Astrocyte of the cerebellum (primary cell): ENCODE measurements at regions not wholly inside any gene's neighbourhood (a gene's known extent, or its start where the extent isn't known, plus 50 kb on each side); places are given as distances from the start of the nearest gene placed in this dataset.

Experiments used
- DNase-seq: peaks from one replicate; pipeline ENCODE4 v3.0.0-alpha.2; 2011; ENCODE audit warnings: low read depth
- H3K4me3 ChIP-seq: 2 replicates; pipeline ENCODE4 v1.5.1; 2011; ENCODE audit warnings: mild to moderate bottlenecking, low read depth, low read length, moderate library complexity
- in situ Hi-C: cut with HindIII; loops from 2 replicates; pipeline ENCODE4 v1.10.0; 2017; ENCODE audit warnings: low sequenced_read_pairs
- TF ChIP-seq, protein P1 (sequence below): IDR thresholded peaks from 2 replicates; pipeline ENCODE4 v1.5.1; 2012; ENCODE audit warnings: low read length, low read depth, moderate library complexity, mild to moderate bottlenecking; ENCODE audit errors: missing control alignments

DNA sequence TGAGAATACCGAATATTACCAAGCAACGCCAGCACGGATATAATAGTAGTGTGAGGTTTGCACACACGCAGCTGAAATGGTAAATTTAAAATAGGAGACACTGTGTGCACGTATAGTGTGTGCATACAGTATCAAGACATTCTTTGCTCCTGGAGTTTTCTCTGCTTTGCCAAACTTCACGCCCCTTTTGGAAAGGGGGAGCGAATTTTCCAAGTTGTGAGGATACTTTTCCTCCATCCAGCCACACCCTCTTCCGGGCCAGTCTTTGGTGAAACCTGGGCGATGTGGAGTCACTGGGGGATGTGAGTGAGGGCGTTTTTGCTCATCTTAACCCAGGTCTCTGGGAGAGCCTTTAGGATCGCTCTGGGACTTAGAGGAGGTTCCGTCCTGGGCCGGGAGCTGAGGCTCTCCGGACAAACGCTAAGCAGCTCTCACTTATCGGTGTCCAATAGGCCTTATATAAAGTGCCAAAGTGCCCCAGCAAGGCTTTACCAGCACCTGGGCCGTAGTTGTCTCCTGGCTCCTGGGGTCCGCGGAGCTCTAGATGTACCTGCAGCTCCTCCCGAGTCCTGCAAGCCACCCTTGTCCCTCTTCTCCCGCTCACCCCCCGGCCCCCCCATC, 160.0 kb upstream of the MKI67 start:
- in situ Hi-C loops = no loop called here
- no peak for DNase-seq
- no peak overlapping the region for H3K4me3 ChIP-seq
- TF ChIP-seq, protein P1, sequence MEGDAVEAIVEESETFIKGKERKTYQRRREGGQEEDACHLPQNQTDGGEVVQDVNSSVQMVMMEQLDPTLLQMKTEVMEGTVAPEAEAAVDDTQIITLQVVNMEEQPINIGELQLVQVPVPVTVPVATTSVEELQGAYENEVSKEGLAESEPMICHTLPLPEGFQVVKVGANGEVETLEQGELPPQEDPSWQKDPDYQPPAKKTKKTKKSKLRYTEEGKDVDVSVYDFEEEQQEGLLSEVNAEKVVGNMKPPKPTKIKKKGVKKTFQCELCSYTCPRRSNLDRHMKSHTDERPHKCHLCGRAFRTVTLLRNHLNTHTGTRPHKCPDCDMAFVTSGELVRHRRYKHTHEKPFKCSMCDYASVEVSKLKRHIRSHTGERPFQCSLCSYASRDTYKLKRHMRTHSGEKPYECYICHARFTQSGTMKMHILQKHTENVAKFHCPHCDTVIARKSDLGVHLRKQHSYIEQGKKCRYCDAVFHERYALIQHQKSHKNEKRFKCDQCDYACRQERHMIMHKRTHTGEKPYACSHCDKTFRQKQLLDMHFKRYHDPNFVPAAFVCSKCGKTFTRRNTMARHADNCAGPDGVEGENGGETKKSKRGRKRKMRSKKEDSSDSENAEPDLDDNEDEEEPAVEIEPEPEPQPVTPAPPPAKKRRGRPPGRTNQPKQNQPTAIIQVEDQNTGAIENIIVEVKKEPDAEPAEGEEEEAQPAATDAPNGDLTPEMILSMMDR = no peak

DNA sequence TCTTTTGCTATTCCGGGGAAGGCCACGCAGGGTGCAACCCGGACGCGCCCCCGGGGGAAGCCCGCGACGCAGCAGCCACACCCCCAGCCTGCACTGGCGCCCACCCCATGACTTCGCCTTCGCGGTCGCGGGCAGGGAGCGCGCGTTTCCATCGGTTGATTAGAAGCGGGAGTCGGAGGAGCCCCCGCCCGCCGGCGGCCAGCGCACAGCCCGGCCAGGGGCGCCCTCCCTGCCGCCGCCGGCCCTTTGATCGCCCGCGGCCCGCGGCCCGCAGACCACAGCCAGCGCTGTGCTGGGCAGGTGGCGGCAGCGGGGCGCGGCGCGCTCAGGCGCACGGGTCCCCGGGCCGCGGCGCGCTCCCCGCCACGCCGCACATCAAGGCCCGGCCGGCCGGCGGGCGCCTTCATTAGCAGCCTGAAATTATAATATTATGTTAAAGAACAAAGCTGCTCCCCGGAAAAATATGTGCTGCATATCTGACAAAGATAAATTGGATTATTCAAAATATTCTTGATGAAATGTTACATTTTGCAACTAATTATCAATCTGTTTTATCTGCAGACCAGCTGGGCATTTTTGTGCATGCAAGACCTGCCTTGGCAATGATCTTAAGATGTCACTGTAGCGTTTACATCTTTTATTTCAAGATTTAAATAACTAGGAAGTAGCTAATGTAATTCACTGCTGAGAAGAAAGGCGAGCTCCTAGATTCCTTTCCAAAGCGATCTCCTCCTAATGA, 160.7 kb upstream of the MKI67 start:
- H3K4me3 ChIP-seq = no peak overlapping the region
- TF ChIP-seq, protein P1 = no peak
- in situ Hi-C loops = no loop called here
- DNase-seq = no peak

DNA sequence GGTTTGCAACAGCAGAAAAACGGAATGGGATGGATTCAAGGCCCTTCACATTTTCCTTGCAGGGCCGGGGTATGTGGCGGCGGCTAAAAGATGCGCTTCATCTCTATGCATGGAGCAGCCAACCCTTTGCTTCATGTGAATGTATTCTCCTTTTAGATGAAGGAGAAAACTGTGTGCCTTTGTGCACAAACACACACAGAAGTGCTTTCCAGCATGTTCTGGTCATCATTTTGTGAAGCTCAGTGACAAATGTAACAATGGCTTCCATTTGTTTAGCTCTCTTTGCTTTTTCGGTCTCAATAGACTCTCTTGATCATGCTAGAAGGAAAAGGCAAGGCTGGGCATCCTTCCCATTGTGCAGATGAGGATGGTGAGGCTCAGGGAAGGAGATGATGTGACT, 161.7 kb upstream of the MKI67 start:
- no peak for DNase-seq
- TF ChIP-seq, protein P1 = no peak
- in situ Hi-C loops = no loop called here
- H3K4me3 ChIP-seq = no peak overlapping the region

DNA sequence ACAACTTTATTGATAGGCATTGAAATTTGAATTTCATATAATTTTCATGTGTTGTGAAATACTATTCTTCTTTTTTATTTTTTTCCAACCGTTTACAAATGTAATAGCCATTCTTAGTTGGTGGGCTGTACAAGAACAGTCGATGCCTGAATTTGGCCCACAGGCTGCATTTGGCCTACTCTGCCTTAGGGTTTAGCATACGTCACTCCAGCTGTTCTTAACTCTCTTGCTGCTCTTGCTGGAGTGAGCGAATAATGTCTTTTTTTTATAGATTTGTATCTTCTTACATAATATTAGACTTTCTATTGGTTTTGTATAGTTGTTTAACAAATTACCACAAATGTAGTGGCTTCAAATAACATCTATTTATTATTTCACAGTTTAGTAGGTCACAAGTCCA, 163.4 kb upstream of the MKI67 start:
- DNase-seq = no peak
- H3K4me3 ChIP-seq = no peak overlapping the region
- in situ Hi-C loops = no loop called here
- TF ChIP-seq, protein P1 = no peak

DNA sequence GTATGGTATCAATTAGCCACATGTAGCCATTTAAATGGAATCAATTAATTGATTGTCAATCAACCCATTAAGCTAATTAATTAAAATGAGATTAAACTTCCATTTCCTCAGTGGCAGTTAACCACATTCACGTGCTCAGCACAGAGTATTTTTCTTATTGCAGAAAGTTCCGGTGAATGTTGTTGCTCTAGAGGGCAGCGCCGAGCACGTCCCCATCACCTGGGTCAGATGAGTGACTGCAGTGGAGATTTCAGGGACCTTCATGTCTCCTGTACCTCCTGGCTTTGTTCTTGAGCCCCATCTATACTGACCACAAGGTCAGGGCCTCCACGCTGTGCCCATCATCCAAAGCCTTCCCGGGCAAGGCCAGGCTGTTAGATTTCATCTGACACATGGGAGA, 168.8 kb upstream of the MKI67 start:
- no peak overlapping the region for H3K4me3 ChIP-seq
- in situ Hi-C loops = no loop called here
- no peak for DNase-seq
- TF ChIP-seq, protein P1 = no peak

DNA sequence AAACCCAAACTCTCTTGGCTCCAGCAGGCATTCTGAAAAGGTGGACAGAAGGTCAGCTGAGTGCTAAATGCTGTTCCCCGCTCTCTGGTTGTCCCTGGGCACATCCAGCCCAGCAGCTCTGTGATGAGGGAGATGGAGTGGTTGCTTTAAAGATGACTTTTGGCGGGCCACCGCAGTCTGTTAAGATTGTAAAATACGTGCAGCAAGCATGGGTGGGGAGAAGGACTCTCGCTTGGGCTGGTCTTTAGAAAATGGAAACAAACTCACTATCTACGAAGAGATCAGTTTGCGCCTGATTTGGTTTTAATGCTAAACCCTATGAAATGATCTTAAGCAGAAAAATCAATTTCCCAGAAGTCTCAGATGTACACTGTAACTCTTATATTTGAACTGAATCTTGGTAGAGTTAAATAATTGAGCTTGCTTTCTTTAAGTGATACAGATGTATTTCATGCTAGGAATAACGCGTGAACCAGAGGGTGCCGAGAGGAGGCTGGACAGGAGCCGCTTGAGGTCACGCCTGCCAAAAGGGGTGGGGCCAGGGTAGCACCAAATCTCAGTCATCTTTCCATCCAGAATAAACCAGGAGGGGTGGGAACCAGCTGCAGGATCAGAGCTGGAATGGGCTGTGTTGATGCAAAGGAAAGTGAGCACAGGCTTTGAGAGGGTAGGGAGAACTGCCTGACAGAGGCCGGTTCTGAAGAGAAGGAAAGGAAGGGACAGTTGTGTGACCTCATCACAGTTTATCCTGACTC, 170.2 kb upstream of the MKI67 start:
- no peak overlapping the region for H3K4me3 ChIP-seq
- in situ Hi-C loops = no loop called here
- DNase-seq = no peak
- TF ChIP-seq, protein P1 = no peak
